Activated naive CD8-positive, alpha-beta T cell treated with anti-CD3 and anti-CD28 coated beads, Interleukin-2, amount 50 U/mL, for 24 hours (primary cell): ENCODE measurements at regions not wholly inside any gene's neighbourhood (a gene's known extent, or its start where the extent isn't known, plus 50 kb on each side); places are given as distances from the start of the nearest gene placed in this dataset.

Source experiments
- ATAC-seq: fragments of 150-1000 bp; cut with Tn5 transposase; one replicate; pipeline ENCODE4 v1.10.0; 2021
- DNase-seq: peaks from one replicate; pipeline ENCODE4 v3.0.0; 2021
- H3K27ac Mint-ChIP-seq: one replicate; pipeline ENCODE4 v1.8.0; 2021; ENCODE audit warnings: mild to moderate bottlenecking, mixed read lengths
- H3K27me3 Mint-ChIP-seq: one replicate; pipeline ENCODE4 v1.8.0; 2021; ENCODE audit warnings: mixed read lengths
- H3K36me3 Mint-ChIP-seq: one replicate; pipeline ENCODE4 v1.8.0; 2021; ENCODE audit warnings: low read depth, mixed read lengths
- H3K4me1 Mint-ChIP-seq: one replicate; pipeline ENCODE4 v1.8.0; 2021; ENCODE audit warnings: mixed read lengths
- H3K4me3 Mint-ChIP-seq: one replicate; pipeline ENCODE4 v1.8.0; 2021; ENCODE audit warnings: mild to moderate bottlenecking, moderate library complexity, mixed read lengths
- H3K9me3 Mint-ChIP-seq: one replicate; pipeline ENCODE4 v1.8.0; 2021; ENCODE audit warnings: mixed read lengths

GRCh38 chr22:48829908-48830307 is 997.8 kb downstream of the BRD1 start:
- DNase-seq: no peak
- Mint-ChIP-seq H3K27ac (no peak overlapping the region), H3K4me1 (no peaks in the 10 kb centered on the region), H3K36me3 (peaks cover 5% of the 10 kb centered on the region), H3K4me3 (no peak overlapping the region), H3K27me3 (peaks cover 21% of the 10 kb centered on the region), H3K9me3 (peaks cover 14% of the 10 kb centered on the region)
- ATAC-seq: no peak

DNA sequence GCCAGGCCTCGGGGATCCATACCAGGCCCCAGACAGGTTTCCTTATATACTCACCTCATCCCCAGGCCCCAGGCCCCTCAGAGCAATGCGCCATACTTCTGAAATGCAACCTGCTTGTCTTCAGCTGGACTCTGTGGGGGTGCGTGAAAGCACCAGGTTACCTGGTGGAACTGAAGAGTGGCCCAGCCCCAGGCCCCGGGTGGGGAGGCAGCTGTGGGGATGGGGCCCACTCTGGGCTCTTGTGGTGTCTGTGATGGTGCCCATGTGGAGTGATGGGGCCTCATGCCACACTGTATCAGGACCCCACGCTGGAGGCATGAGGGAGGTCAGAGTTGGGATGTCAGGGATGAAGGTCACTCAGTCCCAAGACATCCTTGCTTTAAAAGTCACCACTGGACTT is 999.0 kb downstream of the BRD1 start:
- no peak for ATAC-seq
- H3K36me3 Mint-ChIP-seq: peaks cover 5% of the 10 kb centered on the region
- H3K27ac Mint-ChIP-seq: no peak overlapping the region
- no peak for DNase-seq
- H3K9me3 Mint-ChIP-seq: peaks cover 12% of the 10 kb centered on the region
- H3K27me3 Mint-ChIP-seq: peaks cover 20% of the 10 kb centered on the region
- H3K4me1 Mint-ChIP-seq: no peaks in the 10 kb centered on the region
- H3K4me3 Mint-ChIP-seq: no peak overlapping the region

DNA sequence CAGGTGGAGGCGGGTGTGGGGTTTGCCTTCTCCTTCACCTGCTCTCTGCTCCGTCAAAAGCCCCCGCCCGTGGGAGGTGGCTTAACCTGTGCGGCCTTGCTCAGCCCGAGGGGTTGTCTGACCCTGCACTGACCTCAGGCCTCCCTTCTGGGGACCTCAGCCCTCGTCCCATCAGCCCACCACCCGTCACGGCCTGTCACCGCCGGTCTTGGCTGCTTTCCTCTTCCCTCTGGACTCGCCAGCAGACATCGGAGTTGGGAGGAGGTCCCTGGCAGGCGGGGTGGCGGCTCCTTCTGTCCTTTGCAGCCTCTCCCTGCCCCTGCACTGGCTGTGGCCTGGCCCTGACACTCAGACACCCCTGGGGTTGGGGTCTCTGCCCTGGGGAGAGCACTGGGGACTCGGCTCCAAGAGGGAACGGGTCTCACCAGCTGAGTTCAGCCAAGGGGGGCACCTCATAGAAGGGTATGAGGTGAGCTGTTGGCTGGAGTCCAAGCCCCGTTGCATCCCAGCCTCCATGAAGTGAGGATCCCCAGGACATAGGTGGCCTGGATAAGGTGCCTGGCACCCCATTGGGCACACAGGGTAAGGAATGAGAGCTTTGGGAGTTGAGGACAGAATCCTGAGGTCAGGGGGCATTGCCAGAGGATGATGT is 999.6 kb downstream of the BRD1 start:
- H3K4me3 Mint-ChIP-seq: no peak overlapping the region
- H3K27ac Mint-ChIP-seq: no peak overlapping the region
- no peak for DNase-seq
- H3K4me1 Mint-ChIP-seq: no peaks in the 10 kb centered on the region
- H3K36me3 Mint-ChIP-seq: peaks cover under 1% of the 10 kb centered on the region
- H3K9me3 Mint-ChIP-seq: peaks cover 6% of the 10 kb centered on the region
- ATAC-seq: no peak
- peaks cover 18% of the 10 kb centered on the region for H3K27me3 Mint-ChIP-seq

GRCh38 chr22:48827268-48827846 is 1000.3 kb downstream of the BRD1 start:
- Mint-ChIP-seq H3K4me3 (no peak overlapping the region), H3K4me1 (no peaks in the 10 kb centered on the region), H3K36me3 (no peaks in the 10 kb centered on the region), H3K27ac (no peak overlapping the region), H3K9me3 (peaks cover under 1% of the 10 kb centered on the region), H3K27me3 (peaks cover 12% of the 10 kb centered on the region)
- ATAC-seq: no peak
- no peak for DNase-seq

- Mint-ChIP-seq H3K4me3 (no peak overlapping the region), H3K4me1 (no peaks in the 10 kb centered on the region), H3K36me3 (no peaks in the 10 kb centered on the region), H3K27ac (no peak overlapping the region), H3K9me3 (no peaks in the 10 kb centered on the region), H3K27me3 (peaks cover 12% of the 10 kb centered on the region)
- ATAC-seq (no peak), DNase-seq (no peak)
These were observed 1001.1 kb downstream of the BRD1 start for GRCh38 chr22:48826546-48826945.

GRCh38 chr22:48825802-48826520 is 1001.7 kb downstream of the BRD1 start:
- no peak for ATAC-seq
- no peaks in the 10 kb centered on the region for H3K9me3 Mint-ChIP-seq
- no peaks in the 10 kb centered on the region for H3K4me1 Mint-ChIP-seq
- H3K36me3 Mint-ChIP-seq: no peaks in the 10 kb centered on the region
- no peak overlapping the region for H3K27ac Mint-ChIP-seq
- DNase-seq: no peak
- no peak overlapping the region for H3K4me3 Mint-ChIP-seq
- H3K27me3 Mint-ChIP-seq: peaks cover 12% of the 10 kb centered on the region

- H3K4me3 Mint-ChIP-seq: no peak overlapping the region
These were observed 1002.7 kb downstream of the BRD1 start for GRCh38 chr22:48824712-48825651.

DNA sequence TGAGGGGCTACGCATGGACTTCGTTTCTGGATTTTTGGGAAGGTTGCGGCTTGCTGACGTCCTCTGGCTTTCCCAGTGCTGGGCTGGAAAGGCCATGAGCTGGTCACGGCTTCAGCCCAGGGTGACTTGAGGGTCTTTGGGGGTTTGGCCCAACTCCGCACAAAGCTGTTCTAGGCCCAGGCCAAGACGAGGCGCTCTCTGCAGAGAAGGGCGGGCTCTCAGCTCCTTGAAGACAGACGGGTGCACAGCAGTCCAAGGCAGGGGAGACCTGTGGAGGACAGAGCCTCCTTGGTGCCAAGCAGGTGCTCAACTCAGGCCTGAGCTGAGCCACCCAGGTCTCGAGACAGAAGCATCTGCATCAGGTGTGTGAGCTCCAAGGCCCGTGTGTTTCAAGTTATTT is 1003.7 kb downstream of the BRD1 start:
- Mint-ChIP-seq H3K4me1 (no peaks in the 10 kb centered on the region), H3K27me3 (peaks cover 10% of the 10 kb centered on the region), H3K36me3 (no peaks in the 10 kb centered on the region), H3K4me3 (no peak overlapping the region), H3K9me3 (no peaks in the 10 kb centered on the region), H3K27ac (no peak overlapping the region)
- no peak for ATAC-seq
- no peak for DNase-seq

More at GRCh38 chr22:48824712-48825651, 1002.7 kb downstream of the BRD1 start:
- Mint-ChIP-seq H3K27ac (no peak overlapping the region), H3K9me3 (no peaks in the 10 kb centered on the region), H3K27me3 (peaks cover 10% of the 10 kb centered on the region), H3K36me3 (no peaks in the 10 kb centered on the region), H3K4me1 (no peaks in the 10 kb centered on the region)
- ATAC-seq (peak; percentile 30), DNase-seq (no peak)

DNA sequence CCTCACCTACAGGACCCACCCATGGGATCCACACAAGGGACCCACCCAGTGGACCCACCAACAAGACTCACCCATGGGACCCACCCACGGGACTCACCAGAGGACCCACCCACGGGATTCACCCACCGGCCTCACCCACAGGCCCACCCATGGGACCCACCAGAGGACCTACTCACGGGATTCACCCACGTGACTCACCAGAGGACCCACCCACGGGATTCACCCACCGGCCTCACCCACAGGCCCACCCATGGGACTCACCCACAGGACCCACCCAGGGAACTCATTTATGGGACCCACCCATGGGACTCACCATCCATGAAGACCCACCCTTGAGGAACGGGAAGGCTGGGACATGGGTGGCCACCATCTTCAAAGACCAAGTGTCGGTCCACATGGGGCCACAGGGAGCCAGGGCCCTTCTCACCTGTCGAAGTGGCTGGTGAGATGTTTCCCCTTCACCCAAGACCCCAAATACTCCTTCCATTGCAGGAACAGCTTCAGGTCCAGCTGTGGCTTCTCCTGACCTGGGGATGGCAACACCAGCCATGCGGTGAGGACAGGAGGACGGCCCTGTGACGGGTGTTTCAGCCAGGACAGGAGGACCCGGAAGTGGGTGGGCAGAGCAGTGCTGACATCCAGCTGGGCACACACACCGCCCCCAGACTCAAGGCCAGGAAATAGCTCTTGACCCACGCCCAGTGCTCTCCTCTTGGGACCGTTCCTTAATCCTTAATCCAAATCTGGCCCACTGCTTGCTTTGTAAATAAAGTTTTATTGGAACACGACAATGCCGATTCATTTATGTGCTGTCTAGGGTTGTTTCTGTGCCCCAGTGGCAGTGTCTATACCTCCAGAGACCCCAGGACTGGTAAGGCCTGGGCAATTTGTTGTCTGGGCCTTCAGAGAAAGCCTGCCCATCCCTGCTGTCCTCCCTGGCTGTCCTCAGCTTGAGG is 1005.1 kb downstream of the BRD1 start:
- Mint-ChIP-seq H3K36me3 (no peaks in the 10 kb centered on the region), H3K27ac (no peak overlapping the region), H3K4me3 (no peak overlapping the region), H3K4me1 (no peaks in the 10 kb centered on the region), H3K9me3 (no peaks in the 10 kb centered on the region), H3K27me3 (peaks cover 12% of the 10 kb centered on the region)
- DNase-seq: no peak
- ATAC-seq: no peak

DNA sequence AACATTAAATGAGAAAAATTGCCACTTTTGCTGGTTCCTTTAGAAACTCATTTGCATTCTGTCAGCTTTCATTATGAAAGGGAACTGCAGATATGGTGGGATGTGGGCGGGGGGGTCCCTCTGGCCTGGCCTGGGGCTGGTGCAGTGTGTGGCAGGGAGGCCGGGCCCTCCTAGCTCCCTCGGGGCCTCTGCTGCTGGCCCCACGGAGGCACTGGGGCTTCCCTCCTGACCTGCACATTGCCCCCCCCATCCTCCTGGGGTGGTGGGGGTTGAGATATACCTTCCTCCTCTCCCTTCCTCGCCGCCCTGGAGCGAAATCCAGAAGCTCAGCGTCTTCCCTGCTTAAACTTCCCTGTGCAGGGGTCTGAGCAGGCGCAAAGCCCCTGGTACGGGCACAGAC is 1005.9 kb downstream of the BRD1 start:
- Mint-ChIP-seq H3K27ac (no peak overlapping the region), H3K27me3 (peaks cover 12% of the 10 kb centered on the region), H3K4me1 (no peaks in the 10 kb centered on the region), H3K9me3 (no peaks in the 10 kb centered on the region), H3K36me3 (no peaks in the 10 kb centered on the region), H3K4me3 (no peak overlapping the region)
- DNase-seq (no peak), ATAC-seq (no peak)

GRCh38 chr22:48821346-48821690 is 1006.4 kb downstream of the BRD1 start:
- DNase-seq (no peak), ATAC-seq (no peak)
- Mint-ChIP-seq H3K9me3 (no peaks in the 10 kb centered on the region), H3K4me1 (no peaks in the 10 kb centered on the region), H3K27me3 (peaks cover 12% of the 10 kb centered on the region), H3K4me3 (no peak overlapping the region), H3K27ac (no peak overlapping the region), H3K36me3 (no peaks in the 10 kb centered on the region)

- ATAC-seq (no peak), DNase-seq (no peak)
- Mint-ChIP-seq H3K36me3 (no peaks in the 10 kb centered on the region), H3K9me3 (no peaks in the 10 kb centered on the region), H3K27ac (no peak overlapping the region), H3K4me3 (no peak overlapping the region), H3K4me1 (no peaks in the 10 kb centered on the region), H3K27me3 (peaks cover 12% of the 10 kb centered on the region)
These were observed 1007.0 kb downstream of the BRD1 start for GRCh38 chr22:48820481-48821345.

DNA sequence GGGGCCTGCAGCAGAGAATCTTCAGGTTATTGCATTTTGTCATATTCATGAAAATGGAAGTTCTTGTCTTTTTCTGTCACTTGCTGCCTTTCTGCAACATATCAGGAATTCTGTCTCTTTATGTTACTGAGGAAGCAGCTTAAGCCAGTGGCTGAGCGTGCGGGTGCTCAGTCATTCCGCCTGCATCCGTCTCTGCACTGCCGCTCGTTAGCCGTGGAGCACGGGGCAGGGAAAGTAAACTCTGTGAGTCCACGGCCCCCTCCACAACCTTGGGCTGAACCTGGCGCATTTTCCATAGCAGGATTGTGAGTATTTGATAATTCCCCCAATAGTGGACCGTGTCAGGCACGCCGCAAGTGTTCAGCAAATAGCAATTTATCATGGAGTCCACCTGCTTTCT is 1007.7 kb downstream of the BRD1 start:
- H3K4me3 Mint-ChIP-seq: no peak overlapping the region
- H3K9me3 Mint-ChIP-seq: no peaks in the 10 kb centered on the region
- H3K27me3 Mint-ChIP-seq: peaks cover 7% of the 10 kb centered on the region
- H3K27ac Mint-ChIP-seq: no peak overlapping the region
- H3K36me3 Mint-ChIP-seq: no peaks in the 10 kb centered on the region
- DNase-seq (no peak), ATAC-seq (no peak)
- no peaks in the 10 kb centered on the region for H3K4me1 Mint-ChIP-seq
